ENCODE measurements at regions not wholly inside any gene's neighbourhood (a gene's known extent, or its start where the extent isn't known, plus 50 kb on each side); places are given as distances from the start of the nearest gene placed in this dataset.

GRCh38 chr6:124877468-124877867 lies 84.8 kb upstream of the RNF217 start:
- no peak for DNase-seq (ENCODE audit: low read depth in 4 of 4, low spot score in 2 of 4)

- no peak for DNase-seq (ENCODE audit: low read depth in 4 of 4, low spot score in 2 of 4)
Measured at GRCh38 chr6:124879110-124879991, 82.9 kb upstream of the RNF217 start.

- no peak for DNase-seq (ENCODE audit: low read depth in 4 of 4, low spot score in 2 of 4)
Measured at GRCh38 chr6:124879992-124880355, 82.3 kb upstream of the RNF217 start.

GRCh38 chr6:124881898-124882578 lies 80.2 kb upstream of the RNF217 start:
- DNase-seq (ENCODE audit: low read depth in 4 of 4, low spot score in 2 of 4) = peak in 1 of 4 donors; percentile 28

- DNase-seq (ENCODE audit: low read depth in 4 of 4, low spot score in 2 of 4) = no peak
Measured at GRCh38 chr6:124882579-124883393, 79.5 kb upstream of the RNF217 start.

GRCh38 chr6:124885171-124885570 lies 77.1 kb upstream of the RNF217 start:
- no peak for DNase-seq (ENCODE audit: low read depth in 4 of 4, low spot score in 2 of 4)

- no peak for DNase-seq (ENCODE audit: low read depth in 4 of 4, low spot score in 2 of 4)
Measured at GRCh38 chr6:124887872-124888580, 74.2 kb upstream of the RNF217 start.

- DNase-seq (ENCODE audit: low read depth in 4 of 4, low spot score in 2 of 4) = peak in 1 of 4 donors; percentile 23
Measured at GRCh38 chr6:124888581-124889371, 73.5 kb upstream of the RNF217 start.

GRCh38 chr6:124901084-124901483 lies 61.2 kb upstream of the RNF217 start:
- DNase-seq (ENCODE audit: low read depth in 4 of 4, low spot score in 2 of 4) = no peak

GRCh38 chr6:124903797-124904196 lies 58.4 kb upstream of the RNF217 start:
- no peak for DNase-seq (ENCODE audit: low read depth in 4 of 4, low spot score in 2 of 4)

GRCh38 chr6:124907596-124907995 lies 54.6 kb upstream of the RNF217 start:
- DNase-seq (ENCODE audit: low read depth in 4 of 4, low spot score in 2 of 4) = no peak
